ENCODE measurements at regions not wholly inside any gene's neighbourhood (a gene's known extent, or its start where the extent isn't known, plus 50 kb on each side); places are given as distances from the start of the nearest gene placed in this dataset.

DNA sequence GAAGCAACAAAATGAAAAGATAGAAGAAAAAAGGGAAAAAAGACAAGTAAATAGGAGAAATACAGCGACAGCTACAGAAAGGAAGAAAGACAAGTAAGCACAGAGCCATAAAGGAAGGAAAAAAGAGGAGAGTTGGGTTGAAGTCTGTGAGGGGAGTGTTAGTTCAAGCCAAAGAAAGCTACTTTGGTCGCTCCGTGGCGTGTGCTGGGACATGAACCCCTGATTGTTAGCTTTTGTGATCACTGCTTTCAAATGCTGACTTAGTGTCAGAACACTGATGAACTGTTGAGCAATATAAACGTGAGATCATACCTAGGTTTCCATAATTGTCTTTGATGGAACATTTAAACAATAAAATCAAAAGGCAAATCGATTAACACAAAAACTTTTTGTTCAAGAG is 370.1 kb downstream of the TMEM161B start:
- TF ChIP-seq EZH2 (IDR thresholded peaks at IDR 0.05; ENCODE audit: insufficient read depth, poor library complexity, severe bottlenecking) = no peak
- TF ChIP-seq EZH2phosphoT487 (IDR thresholded peaks at IDR 0.05; ENCODE audit: insufficient read depth, low read depth) = no peak

Measured in GM23248 (cell line).